ENCODE measurements at regions not wholly inside any gene's neighbourhood (a gene's known extent, or its start where the extent isn't known, plus 50 kb on each side); places are given as distances from the start of the nearest gene placed in this dataset.
"Not testable (repeated sequence)": the region's sequence is repeated elsewhere in the genome, so short reads cannot be mapped to it uniquely, and the experiment has no call there.

DNA sequence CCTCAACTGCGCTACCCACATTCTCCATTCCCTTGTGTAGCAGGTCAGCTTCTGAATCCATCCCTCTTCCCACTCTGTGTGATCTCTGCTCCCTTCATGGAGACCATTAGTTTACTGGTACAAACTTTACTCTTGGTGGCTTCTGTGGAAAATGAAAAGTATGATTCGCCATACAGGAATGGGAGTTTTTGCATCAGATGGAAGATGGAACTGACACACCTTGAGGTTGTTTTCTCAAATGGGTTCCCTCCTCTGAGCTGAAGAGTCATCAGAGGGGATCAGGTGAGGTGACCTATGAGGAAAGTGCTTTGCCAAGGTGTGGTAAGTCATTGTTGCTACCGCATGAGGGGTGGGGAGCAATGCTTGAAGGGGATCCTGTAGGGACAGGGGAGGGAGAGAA is 266.8 kb downstream of the INHBA start:
- H3K27ac ChIP-seq (ENCODE audit: low read depth in 2 of 2, low read length in 1 of 2), result no peak overlapping the region
- TF ChIP-seq NRF1 (IDR thresholded peaks at IDR 0.05; ENCODE audit: low read depth, low read length) (no peak), YY1 (IDR thresholded peaks at IDR 0.05; ENCODE audit: low read depth) (no peak), CHD2 (IDR thresholded peaks at IDR 0.05; ENCODE audit: low read length, partially characterized antibody) (no peak), EP300 (IDR thresholded peaks at IDR 0.05; ENCODE audit: borderline replicate concordance in 1 of 2, low read depth in 1 of 2, low read length in 1 of 2) (no peak), GABPA (IDR thresholded peaks at IDR 0.05; ENCODE audit: low read depth) (no peak), JUND (IDR thresholded peaks at IDR 0.05) (no peak), TAF1 (IDR thresholded peaks at IDR 0.05; ENCODE audit: borderline replicate concordance, low read depth, low read length) (no peak), MXI1 (IDR thresholded peaks at IDR 0.05; ENCODE audit: low read depth, low read length) (no peak), RCOR1 (IDR thresholded peaks at IDR 0.05; ENCODE audit: low read length) (no peak), ELF1 (IDR thresholded peaks at IDR 0.05) (no peak), EZH2phosphoT487 (IDR thresholded peaks at IDR 0.05; ENCODE audit: borderline replicate concordance, low read depth) (no peak), SIN3A (IDR thresholded peaks at IDR 0.05; ENCODE audit: borderline replicate concordance, low read depth, low read length) (no peak)
- TF ChIP-seq, protein P1, sequence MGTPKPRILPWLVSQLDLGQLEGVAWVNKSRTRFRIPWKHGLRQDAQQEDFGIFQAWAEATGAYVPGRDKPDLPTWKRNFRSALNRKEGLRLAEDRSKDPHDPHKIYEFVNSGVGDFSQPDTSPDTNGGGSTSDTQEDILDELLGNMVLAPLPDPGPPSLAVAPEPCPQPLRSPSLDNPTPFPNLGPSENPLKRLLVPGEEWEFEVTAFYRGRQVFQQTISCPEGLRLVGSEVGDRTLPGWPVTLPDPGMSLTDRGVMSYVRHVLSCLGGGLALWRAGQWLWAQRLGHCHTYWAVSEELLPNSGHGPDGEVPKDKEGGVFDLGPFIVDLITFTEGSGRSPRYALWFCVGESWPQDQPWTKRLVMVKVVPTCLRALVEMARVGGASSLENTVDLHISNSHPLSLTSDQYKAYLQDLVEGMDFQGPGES (IDR thresholded peaks at IDR 0.05; ENCODE audit: low read depth, low read length), result no peak
- TF ChIP-seq, protein P2, sequence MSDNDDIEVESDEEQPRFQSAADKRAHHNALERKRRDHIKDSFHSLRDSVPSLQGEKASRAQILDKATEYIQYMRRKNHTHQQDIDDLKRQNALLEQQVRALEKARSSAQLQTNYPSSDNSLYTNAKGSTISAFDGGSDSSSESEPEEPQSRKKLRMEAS (IDR thresholded peaks at IDR 0.05; ENCODE audit: low read depth), result no peak
- H4K20me1 ChIP-seq (ENCODE audit: insufficient read depth), result no peaks in the 10 kb centered on the region
- no peaks in the 10 kb centered on the region for H3K9me3 ChIP-seq
- 91% methylated on average over 3 of the region's 3 CpGs for WGBS (ENCODE audit: low lambda C conversion rate)
- H2AFZ ChIP-seq (ENCODE audit: low read depth), result no peak overlapping the region
- no peaks in the 10 kb centered on the region for H3K36me3 ChIP-seq (replicated peaks in 1 of 2; ENCODE audit: control insufficient read depth in 1 of 2, insufficient read depth in 2 of 2, low read length in 1 of 2)
- no peaks in the 10 kb centered on the region for H3K9me2 ChIP-seq
- CTCF ChIA-PET, result no interaction called here
- no peak for DNase-seq
- no peaks in the 10 kb centered on the region for H3K79me2 ChIP-seq (ENCODE audit: insufficient read depth)
- no peak overlapping the region for H3K4me3 ChIP-seq (ENCODE audit: low read depth in 2 of 2, low read length in 1 of 2)
- no peak overlapping the region for H3K4me2 ChIP-seq
- no peaks in the 10 kb centered on the region for H3K27me3 ChIP-seq (ENCODE audit: insufficient read depth)
- peaks cover 0 to 12% of the 10 kb centered on the region in 2 experiments; a peak in 2 of 4 replicates for H3K4me1 ChIP-seq (ENCODE audit: control insufficient read depth in 1 of 2, insufficient read depth in 2 of 2, low read depth in 1 of 2, low read length in 1 of 2)
- no peak overlapping the region for H3K9ac ChIP-seq
- H3F3A ChIP-seq (replicated peaks; ENCODE audit: insufficient read depth), result no peaks in the 10 kb centered on the region
- POLR2A ChIA-PET, result no interaction called here

DNA sequence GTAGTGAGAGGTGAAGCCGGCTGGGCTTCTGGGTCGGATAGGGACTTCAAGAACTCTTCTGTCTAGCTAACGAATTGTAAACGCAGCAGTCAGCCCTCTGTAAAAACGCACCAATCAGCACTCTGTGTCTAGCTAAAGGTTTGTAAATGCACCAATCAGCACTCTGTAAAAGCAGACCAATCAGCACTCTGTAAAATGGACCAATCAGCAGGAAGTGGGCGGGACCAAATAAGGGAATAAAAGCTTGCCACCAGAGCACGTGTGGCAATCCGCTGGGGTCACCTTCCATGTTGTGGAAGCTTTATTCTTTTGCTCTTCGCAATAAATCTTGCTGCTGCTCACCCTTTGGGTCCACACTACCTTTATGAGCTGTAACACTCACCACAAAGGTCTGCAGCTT is 267.9 kb downstream of the INHBA start:
- H3K36me3 ChIP-seq (replicated peaks in 1 of 2; ENCODE audit: control insufficient read depth in 1 of 2, insufficient read depth in 2 of 2, low read length in 1 of 2); H3F3A ChIP-seq (replicated peaks; ENCODE audit: insufficient read depth); H3K4me3 ChIP-seq (ENCODE audit: low read depth in 2 of 2, low read length in 1 of 2); H2AFZ ChIP-seq (ENCODE audit: low read depth); H4K20me1 ChIP-seq (ENCODE audit: insufficient read depth); DNase-seq; POLR2A ChIA-PET; H3K9me2 ChIP-seq; H3K9me3 ChIP-seq; H3K9ac ChIP-seq; H3K27ac ChIP-seq (ENCODE audit: low read depth in 2 of 2, low read length in 1 of 2); H3K4me2 ChIP-seq; H3K79me2 ChIP-seq (ENCODE audit: insufficient read depth); H3K27me3 ChIP-seq (ENCODE audit: insufficient read depth); CTCF ChIA-PET: not testable (repeated sequence)
- WGBS (ENCODE audit: low lambda C conversion rate), result 66% methylated on average over 9 of the region's 9 CpGs
- H3K4me1 ChIP-seq (ENCODE audit: control insufficient read depth in 1 of 2, insufficient read depth in 2 of 2, low read depth in 1 of 2, low read length in 1 of 2), result peaks cover 0 to 11% of the 10 kb centered on the region in 2 experiments; a peak in 2 of 4 replicates

All from SK-N-SH (cell line).